Naive B cell (primary cell): ENCODE measurements at regions not wholly inside any gene's neighbourhood (a gene's known extent, or its start where the extent isn't known, plus 50 kb on each side); places are given as distances from the start of the nearest gene placed in this dataset.
"Not testable (repeated sequence)": the region's sequence is repeated elsewhere in the genome, so short reads cannot be mapped to it uniquely, and the experiment has no call there.

Experiments
- ATAC-seq, 2 donors: fragments of 150-1000 bp; cut with Tn5 transposase; 2 replicates each; pipeline ENCODE4 v1.10.0; 2021; ENCODE audit warnings: low read depth in 2 of 2, mild to moderate bottlenecking in 2 of 2, moderate library complexity in 2 of 2
- DNase-seq: peaks from one replicate; pipeline ENCODE4 v3.0.0; 2022
- H3K27ac Mint-ChIP-seq, 6 donors: one replicate each; pipeline ENCODE4 v1.8.0; 2020 to 2022; ENCODE audit warnings: mild to moderate bottlenecking in 6 of 6, mixed read lengths in 6 of 6, moderate library complexity in 5 of 6, inconsistent platforms in 2 of 6
- H3K27me3 Mint-ChIP-seq, 3 donors: one replicate each; pipeline ENCODE4 v1.8.0; 2021 to 2022; ENCODE audit warnings: mixed read lengths in 3 of 3, mild to moderate bottlenecking in 1 of 3
- H3K36me3 Mint-ChIP-seq, 2 donors: one replicate each; pipeline ENCODE4 v1.8.0; 2020 to 2022; ENCODE audit warnings: mixed read lengths in 2 of 2, inconsistent platforms in 1 of 2, mild to moderate bottlenecking in 1 of 2
- H3K4me1 Mint-ChIP-seq, 3 donors: one replicate each; pipeline ENCODE4 v1.8.0; 2020 to 2022; ENCODE audit warnings: mixed read lengths in 3 of 3, inconsistent platforms in 1 of 3, mild to moderate bottlenecking in 1 of 3, moderate library complexity in 1 of 3
- H3K4me3 Mint-ChIP-seq, 8 donors: one replicate each; pipeline ENCODE4 v1.8.0; 2020 to 2022; ENCODE audit warnings: mild to moderate bottlenecking in 8 of 8, mixed read lengths in 8 of 8, moderate library complexity in 8 of 8, inconsistent platforms in 2 of 8
- H3K9me3 Mint-ChIP-seq, 7 donors: one replicate each; pipeline ENCODE4 v1.8.0; 2020 to 2022; ENCODE audit warnings: mixed read lengths in 7 of 7, mild to moderate bottlenecking in 5 of 7, inconsistent platforms in 2 of 7, moderate library complexity in 1 of 7

DNA sequence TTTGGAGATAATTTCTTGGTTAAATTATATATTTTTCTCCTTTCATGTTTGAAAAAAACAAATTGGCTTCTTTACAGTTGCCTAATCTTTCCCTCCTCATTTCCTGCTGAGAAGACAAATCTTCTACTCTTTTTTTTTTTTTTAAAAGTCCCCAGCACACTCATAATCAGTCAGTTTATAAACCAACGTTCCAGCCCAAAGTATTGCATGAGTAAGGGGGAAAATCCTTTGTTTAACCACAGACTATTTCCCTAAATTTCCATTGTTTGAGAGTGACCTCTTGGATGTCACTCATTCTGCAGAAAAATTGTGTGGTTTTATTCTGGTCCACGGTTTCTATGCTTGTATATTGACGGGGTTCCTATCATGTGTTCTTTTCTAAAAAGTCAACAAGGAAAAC is 55.1 kb upstream of the TLR4 start:
- Mint-ChIP-seq H3K4me1 (peaks cover 5 to 9% (median 8%) of the 10 kb centered on the region in 3 donors), H3K9me3 (no peaks in the 10 kb centered on the region), H3K36me3 (no peaks in the 10 kb centered on the region), H3K27ac (no peak overlapping the region), H3K4me3 (no peak overlapping the region), H3K27me3 (peaks cover 41 to 55% (median 50%) of the 10 kb centered on the region in 3 donors)
- DNase-seq: no peak
- ATAC-seq: no peak

DNA sequence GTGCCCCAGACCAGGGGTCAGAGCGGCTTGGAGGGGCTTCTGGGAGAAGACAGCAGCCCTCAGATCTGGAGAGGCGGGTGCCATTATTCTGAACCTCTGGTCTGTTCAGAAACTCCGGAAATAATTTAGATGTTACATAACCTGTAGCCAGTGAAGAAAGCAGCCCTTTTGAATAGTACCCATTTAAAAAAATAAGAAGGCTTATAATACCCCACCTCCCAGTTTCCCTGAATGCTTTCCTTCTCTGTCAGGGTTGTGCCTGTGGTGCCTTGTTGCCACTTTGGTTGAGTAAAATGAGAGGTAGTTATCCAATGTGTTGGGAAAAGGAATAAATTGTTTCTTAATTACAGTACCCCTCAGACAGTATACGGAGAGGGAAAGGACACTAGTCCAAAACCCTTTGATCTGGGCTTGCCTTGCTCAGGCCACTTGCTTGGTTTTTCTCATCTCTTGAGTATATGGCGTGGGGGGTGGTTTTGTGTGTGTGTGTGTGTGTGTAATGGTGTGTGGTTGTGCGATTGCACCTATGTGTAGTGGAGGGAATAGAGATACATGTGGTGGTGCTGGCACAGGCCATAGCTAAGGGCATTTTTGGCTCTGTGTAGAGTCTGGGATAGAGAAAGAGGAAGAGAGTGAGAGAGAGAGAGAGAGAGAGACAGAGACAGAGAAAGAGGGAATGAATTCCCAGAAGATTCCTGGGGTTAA is 59.1 kb upstream of the TLR4 start:
- DNase-seq (no peak), ATAC-seq (peak in 1 of 2 donors; percentile 14)
- no peak overlapping the region for H3K4me3 Mint-ChIP-seq
- no peaks in the 10 kb centered on the region for H3K9me3 Mint-ChIP-seq
- H3K4me1 Mint-ChIP-seq: peaks cover 5 to 10% (median 8%) of the 10 kb centered on the region in 3 donors
- H3K36me3 Mint-ChIP-seq: no peaks in the 10 kb centered on the region
- peak overlapping the region in 1 of 6 donors; percentile 42 for H3K27ac Mint-ChIP-seq
- peaks cover 33 to 57% (median 45%) of the 10 kb centered on the region in 3 donors for H3K27me3 Mint-ChIP-seq

DNA sequence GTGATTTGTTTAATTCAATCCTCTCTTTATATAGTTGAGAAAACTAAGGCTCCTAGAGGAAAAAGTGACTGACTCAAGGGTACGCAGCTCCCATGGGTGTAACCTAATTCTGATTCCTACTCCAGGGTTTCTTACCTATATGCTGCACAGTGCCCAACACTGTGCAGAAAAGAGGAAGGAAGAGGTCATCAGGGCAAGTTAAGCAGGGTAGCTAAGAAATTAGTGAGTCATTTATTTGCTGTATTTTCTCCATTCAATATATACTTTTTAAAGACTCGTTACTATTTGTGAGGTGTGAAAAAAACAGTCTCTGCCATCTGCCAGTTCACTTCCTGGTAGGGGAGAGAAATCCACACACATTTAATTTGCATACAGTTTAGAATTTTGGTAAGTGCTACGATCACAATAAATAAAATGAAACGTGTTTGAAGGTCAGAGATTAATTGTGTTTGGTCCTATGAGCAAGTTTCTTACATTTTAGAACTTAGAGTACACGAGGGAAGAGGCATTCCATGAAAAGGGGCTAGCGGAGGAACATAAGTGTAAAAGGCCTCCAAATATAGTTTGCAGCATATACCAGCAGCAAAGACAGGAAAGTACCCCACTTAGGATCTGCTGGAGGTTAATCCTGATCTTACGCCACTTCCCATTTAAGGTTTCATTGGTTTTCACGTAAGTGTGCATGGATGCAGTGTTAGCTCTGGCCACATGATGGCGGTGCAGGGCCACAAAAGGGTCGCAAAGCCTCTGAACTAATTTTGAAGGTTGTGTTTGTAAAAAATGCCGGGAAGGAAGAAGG is 59.9 kb upstream of the TLR4 start:
- ATAC-seq: peak; percentile 45 to 63
- no peaks in the 10 kb centered on the region for H3K36me3 Mint-ChIP-seq
- H3K27ac Mint-ChIP-seq: peak overlapping the region in 1 of 6 donors; percentile 42
- H3K9me3 Mint-ChIP-seq: no peaks in the 10 kb centered on the region
- peak; percentile 54 for DNase-seq
- H3K27me3 Mint-ChIP-seq: peaks cover 26 to 57% (median 40%) of the 10 kb centered on the region in 3 donors
- H3K4me3 Mint-ChIP-seq: no peak overlapping the region
- peaks cover 5 to 10% (median 8%) of the 10 kb centered on the region in 3 donors for H3K4me1 Mint-ChIP-seq

DNA sequence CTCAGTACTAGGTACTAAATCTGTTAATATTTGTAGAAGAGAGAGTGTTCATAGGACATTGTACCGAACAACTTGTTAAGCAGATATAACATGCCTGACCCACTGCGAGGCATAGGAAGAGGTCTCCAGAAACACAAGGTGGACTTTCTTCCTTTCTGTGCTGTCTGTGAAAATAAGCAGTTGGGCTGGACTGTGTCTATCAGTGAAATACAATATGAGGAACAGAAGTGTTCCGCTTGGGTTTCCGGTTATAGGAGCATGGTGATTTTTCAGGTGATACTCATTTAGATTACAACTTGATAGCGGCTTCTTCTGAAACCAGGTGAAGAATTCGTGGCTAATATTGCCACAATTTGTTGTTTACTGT is 60.9 kb upstream of the TLR4 start:
- H3K27me3 Mint-ChIP-seq: peaks cover 21 to 54% (median 40%) of the 10 kb centered on the region in 3 donors
- peaks cover 5 to 10% (median 8%) of the 10 kb centered on the region in 3 donors for H3K4me1 Mint-ChIP-seq
- H3K27ac Mint-ChIP-seq: no peak overlapping the region
- H3K36me3 Mint-ChIP-seq: no peaks in the 10 kb centered on the region
- H3K9me3 Mint-ChIP-seq: no peaks in the 10 kb centered on the region
- ATAC-seq: no peak
- H3K4me3 Mint-ChIP-seq: peak overlapping the region in 1 of 8 donors; percentile 7
- no peak for DNase-seq

DNA sequence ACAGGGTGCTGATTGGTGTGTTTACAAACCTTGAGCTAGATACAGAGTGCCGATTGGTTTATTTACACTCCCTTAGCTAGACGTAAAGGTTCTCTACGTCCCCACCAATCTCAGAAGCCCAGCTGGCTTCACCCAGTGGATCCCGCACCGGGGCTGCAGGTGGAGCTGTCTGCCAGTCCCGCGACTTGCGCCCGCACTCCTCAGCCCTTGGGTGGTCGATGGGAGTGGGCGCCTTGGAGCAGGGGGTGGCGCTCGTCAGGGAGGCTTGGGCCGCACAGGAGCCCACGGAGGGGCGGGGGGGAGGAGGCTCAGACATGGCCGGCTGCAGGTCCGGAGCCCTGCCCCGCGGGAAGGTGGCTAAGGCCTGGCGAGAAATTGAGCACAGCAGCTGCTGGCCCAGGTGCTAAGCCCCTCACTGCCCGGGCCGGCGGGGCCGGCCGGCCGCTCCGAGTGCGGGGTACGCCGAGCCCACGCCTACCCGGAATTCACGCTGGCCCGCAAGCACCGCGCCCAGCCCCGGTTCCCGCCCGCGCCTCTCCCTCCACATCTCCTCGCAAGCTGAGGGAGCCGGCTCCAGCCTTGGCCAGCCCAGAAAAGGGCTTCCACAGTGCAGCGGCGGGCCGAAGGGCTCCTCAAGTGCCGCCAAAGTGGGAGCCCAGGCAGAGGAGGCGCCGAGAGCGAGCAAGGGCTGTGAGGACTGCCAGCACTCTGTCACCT is 61.5 kb upstream of the TLR4 start:
- H3K4me3 Mint-ChIP-seq: peak overlapping the region in 1 of 8 donors; percentile 7
- H3K27me3 Mint-ChIP-seq: peaks cover 21 to 54% (median 40%) of the 10 kb centered on the region in 3 donors
- not testable (repeated sequence) for H3K9me3 Mint-ChIP-seq

DNA sequence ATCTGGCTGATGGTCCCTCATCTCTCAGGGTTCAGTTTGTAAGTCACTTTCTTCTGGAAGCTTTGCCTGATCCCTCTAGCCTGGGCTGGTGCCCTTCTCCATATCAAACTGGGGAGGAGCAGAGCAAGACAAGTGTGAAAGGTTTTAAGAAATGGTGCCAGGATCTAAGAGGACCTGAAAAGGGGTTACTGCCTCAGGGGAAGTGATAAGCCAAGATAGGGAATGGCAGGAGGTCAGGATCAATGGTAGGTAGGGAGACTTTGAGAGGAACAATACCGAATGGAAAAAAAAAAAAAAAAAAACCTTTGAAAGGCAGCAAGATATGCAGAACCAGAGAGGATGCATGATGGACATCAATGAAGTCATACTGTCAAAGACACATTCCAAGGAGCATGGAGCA is 67.5 kb upstream of the TLR4 start:
- Mint-ChIP-seq H3K27me3 (peaks cover 6 to 30% (median 15%) of the 10 kb centered on the region in 3 donors), H3K36me3 (no peaks in the 10 kb centered on the region), H3K4me1 (no peaks in the 10 kb centered on the region), H3K27ac (peak overlapping the region in 2 of 6 donors; percentile 17 to 29), H3K4me3 (no peak overlapping the region), H3K9me3 (no peaks in the 10 kb centered on the region)
- ATAC-seq (no peak), DNase-seq (no peak)

More for the DNA sequence above, 61.5 kb upstream of the TLR4 start:
- not testable (repeated sequence) for H3K27ac Mint-ChIP-seq, DNase-seq, ATAC-seq, H3K36me3 Mint-ChIP-seq
- H3K4me1 Mint-ChIP-seq: peaks cover 5 to 10% (median 8%) of the 10 kb centered on the region in 3 donors

DNA sequence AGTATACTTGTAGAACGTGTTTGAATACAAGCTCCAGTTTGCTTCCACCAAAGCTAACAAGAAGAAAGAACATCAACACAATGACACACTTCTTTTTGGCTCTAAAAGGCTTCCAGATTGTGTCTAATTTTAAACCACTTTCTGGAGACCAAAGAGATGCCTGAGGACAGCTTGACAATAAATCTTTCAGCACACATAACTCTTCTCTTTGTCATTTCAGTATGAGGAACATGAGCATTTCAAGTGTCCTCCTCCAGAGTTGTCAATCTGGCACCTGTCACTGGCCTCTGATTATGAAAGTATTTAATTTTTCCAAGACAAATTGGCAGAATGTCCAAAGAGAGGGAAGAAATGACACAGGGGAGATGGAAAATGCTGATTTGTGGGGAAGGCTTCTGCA is 79.0 kb upstream of the TLR4 start:
- H3K27me3 Mint-ChIP-seq: no peaks in the 10 kb centered on the region
- ATAC-seq (no peak), DNase-seq (no peak)
- no peak overlapping the region for H3K4me3 Mint-ChIP-seq
- peaks cover 0 to 51% (median 23%) of the 10 kb centered on the region in 7 donors for H3K9me3 Mint-ChIP-seq
- H3K36me3 Mint-ChIP-seq: peaks cover 0 to 4% of the 10 kb centered on the region in 2 donors
- H3K27ac Mint-ChIP-seq: no peak overlapping the region
- no peaks in the 10 kb centered on the region for H3K4me1 Mint-ChIP-seq

DNA sequence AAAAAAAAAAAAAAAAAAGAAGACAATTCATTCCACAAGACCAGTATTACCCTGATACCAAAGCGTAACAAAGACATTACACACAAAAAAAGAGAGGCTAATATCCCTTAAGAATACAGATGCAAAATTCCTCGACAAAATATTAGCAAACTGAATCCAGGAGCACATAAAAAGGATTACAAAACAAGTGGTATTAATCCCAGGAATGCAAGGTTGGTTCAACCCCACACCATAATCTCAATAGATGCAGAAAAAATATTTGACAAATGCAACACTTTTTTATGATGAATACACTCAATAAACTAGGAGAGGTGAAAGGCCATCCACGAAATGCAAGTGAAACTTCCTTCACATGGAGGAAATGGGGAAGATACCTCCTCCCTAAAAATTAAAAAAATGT is 80.1 kb upstream of the TLR4 start:
- no peaks in the 10 kb centered on the region for H3K27me3 Mint-ChIP-seq
- ATAC-seq (no peak), DNase-seq (no peak)
- no peaks in the 10 kb centered on the region for H3K4me1 Mint-ChIP-seq
- peaks cover 0 to 51% (median 23%) of the 10 kb centered on the region in 7 donors for H3K9me3 Mint-ChIP-seq
- H3K27ac Mint-ChIP-seq: no peak overlapping the region
- H3K36me3 Mint-ChIP-seq: peaks cover 0 to 4% of the 10 kb centered on the region in 2 donors
- no peak overlapping the region for H3K4me3 Mint-ChIP-seq

DNA sequence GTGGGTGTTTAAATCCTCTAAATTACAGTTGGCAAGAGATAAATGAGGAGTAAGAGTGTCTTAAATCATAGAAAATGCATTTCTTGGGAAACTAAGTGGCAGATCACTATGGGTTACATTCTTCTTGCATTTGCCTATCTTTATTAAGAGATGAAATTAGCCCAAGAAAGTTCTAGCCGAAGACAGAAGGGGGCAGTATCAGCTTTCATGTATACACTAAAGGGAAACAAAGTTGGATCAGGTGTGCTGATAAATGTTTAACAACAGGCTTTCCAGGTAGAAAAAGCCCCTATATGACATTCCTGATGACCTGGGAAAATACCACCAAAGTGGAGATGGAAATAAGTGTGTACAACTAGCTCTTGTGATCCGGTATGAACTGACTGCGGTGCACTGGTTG is 81.9 kb upstream of the TLR4 start:
- no peaks in the 10 kb centered on the region for H3K27me3 Mint-ChIP-seq
- peaks cover 0 to 4% of the 10 kb centered on the region in 2 donors for H3K36me3 Mint-ChIP-seq
- no peaks in the 10 kb centered on the region for H3K4me1 Mint-ChIP-seq
- H3K4me3 Mint-ChIP-seq: no peak overlapping the region
- H3K27ac Mint-ChIP-seq: no peak overlapping the region
- ATAC-seq: no peak
- H3K9me3 Mint-ChIP-seq: peaks cover 0 to 51% (median 23%) of the 10 kb centered on the region in 7 donors
- no peak for DNase-seq

DNA sequence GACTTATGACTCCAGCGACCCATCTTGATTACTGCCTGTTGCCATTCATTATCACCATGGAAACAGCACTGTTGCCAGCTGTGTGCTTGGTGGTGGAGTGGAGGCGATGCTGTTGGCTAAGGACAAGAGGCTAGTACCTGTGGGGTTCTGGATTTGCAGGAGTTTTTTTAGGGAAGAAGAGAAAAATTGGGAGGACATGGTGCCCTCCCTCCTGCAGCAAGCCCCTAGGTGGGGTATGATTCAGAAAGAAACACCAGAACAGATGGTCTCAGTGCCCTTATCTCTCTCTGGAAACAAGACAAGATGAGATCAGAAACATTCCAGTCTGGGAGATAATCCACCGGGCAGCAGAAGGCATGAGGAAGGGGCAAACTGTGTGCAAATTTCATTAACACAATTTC is 87.8 kb upstream of the TLR4 start:
- ATAC-seq (no peak), DNase-seq (no peak)
- H3K27ac Mint-ChIP-seq: no peak overlapping the region
- no peak overlapping the region for H3K4me3 Mint-ChIP-seq
- H3K4me1 Mint-ChIP-seq: no peaks in the 10 kb centered on the region
- H3K27me3 Mint-ChIP-seq: peaks cover 0 to 17% (median 0%) of the 10 kb centered on the region in 3 donors
- peaks cover 0 to 8% (median 2%) of the 10 kb centered on the region in 7 donors for H3K9me3 Mint-ChIP-seq
- H3K36me3 Mint-ChIP-seq: peaks cover 0 to 4% of the 10 kb centered on the region in 2 donors

DNA sequence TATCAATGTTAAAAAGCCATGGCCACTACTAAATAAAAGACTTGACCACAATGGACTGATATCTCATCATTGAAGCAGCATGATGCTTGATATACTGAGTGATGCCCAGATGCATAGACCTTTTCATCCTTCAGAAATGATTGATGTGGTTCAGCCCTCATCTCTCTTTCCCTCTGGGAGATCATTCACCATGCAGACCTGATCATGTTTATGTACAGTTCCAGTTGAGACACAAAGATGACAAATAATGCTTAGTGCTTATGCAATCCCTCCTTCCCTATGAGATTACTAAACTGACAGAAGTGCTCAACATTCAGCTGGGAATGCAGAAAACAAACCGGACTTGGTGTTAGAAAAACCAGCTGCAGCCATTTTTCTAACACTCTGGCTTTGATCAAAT is 91.9 kb upstream of the TLR4 start:
- H3K27ac Mint-ChIP-seq: no peak overlapping the region
- peaks cover 0 to 21% (median 0%) of the 10 kb centered on the region in 3 donors for H3K27me3 Mint-ChIP-seq
- H3K4me1 Mint-ChIP-seq: no peaks in the 10 kb centered on the region
- H3K4me3 Mint-ChIP-seq: no peak overlapping the region
- peaks cover 0 to 5% (median 4%) of the 10 kb centered on the region in 7 donors for H3K9me3 Mint-ChIP-seq
- ATAC-seq (no peak), DNase-seq (no peak)
- no peaks in the 10 kb centered on the region for H3K36me3 Mint-ChIP-seq

DNA sequence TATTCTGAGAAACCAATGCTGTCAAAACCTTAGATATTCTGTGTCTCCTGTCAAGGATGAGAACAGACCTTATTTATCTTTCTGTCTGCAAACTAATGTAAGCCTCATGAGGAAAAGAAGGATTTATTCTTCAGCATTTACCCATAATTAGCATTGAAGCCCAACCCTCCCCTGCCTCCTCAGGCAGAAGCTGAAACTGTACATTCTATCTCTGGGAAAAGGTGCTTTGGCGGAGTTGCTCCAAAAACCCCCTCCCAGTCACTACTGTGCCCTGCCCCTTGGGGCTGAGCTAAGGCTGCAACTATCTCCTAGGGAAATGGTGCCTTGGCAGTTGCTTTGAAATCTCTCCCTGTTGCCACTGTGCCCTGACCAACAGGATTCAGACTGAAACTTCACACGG is 106.2 kb upstream of the TLR4 start:
- H3K4me3 Mint-ChIP-seq: no peak overlapping the region
- H3K36me3 Mint-ChIP-seq: peaks cover 0 to 8% of the 10 kb centered on the region in 2 donors
- H3K4me1 Mint-ChIP-seq: no peaks in the 10 kb centered on the region
- H3K27me3 Mint-ChIP-seq: peaks cover 0 to 12% (median 6%) of the 10 kb centered on the region in 3 donors
- no peak overlapping the region for H3K27ac Mint-ChIP-seq
- ATAC-seq: no peak
- peaks cover 7 to 46% (median 11%) of the 10 kb centered on the region in 7 donors for H3K9me3 Mint-ChIP-seq
- no peak for DNase-seq

DNA sequence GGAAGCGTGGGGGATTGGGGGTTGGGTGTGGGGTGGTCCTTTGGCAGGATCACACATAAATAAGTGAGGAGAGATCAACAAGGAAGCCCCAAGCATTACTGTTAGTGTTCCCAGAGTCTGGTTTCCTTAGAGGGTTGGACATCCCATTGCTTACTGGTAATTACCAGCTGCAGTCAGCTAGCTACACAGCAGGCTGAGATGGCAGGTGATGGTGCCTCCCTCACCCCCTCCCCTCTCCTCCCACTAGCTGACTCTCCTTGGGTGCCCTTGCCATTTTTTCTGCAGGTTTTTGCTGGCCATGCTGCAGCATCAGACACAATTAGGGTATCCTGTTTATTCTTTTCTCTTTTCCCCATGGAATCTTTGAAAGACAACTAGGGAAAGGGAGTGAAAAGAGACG is 107.5 kb upstream of the TLR4 start:
- peaks cover 0 to 12% (median 6%) of the 10 kb centered on the region in 3 donors for H3K27me3 Mint-ChIP-seq
- no peak overlapping the region for H3K27ac Mint-ChIP-seq
- H3K9me3 Mint-ChIP-seq: peaks cover 5 to 42% (median 11%) of the 10 kb centered on the region in 7 donors
- no peak for ATAC-seq
- H3K36me3 Mint-ChIP-seq: peaks cover 0 to 8% of the 10 kb centered on the region in 2 donors
- no peaks in the 10 kb centered on the region for H3K4me1 Mint-ChIP-seq
- no peak for DNase-seq
- H3K4me3 Mint-ChIP-seq: no peak overlapping the region
